HG03342 (cell line): ENCODE measurements at regions not wholly inside any gene's neighbourhood (a gene's known extent, or its start where the extent isn't known, plus 50 kb on each side); places are given as distances from the start of the nearest gene placed in this dataset.

Source experiments
- ATAC-seq: cut with Tn5 transposase; IDR thresholded peaks from one replicate; pipeline ENCODE4 v1.9.1; 2021; ENCODE audit warnings: mild to moderate bottlenecking, moderate library complexity; ENCODE audit not compliant: unreplicated experiment

DNA sequence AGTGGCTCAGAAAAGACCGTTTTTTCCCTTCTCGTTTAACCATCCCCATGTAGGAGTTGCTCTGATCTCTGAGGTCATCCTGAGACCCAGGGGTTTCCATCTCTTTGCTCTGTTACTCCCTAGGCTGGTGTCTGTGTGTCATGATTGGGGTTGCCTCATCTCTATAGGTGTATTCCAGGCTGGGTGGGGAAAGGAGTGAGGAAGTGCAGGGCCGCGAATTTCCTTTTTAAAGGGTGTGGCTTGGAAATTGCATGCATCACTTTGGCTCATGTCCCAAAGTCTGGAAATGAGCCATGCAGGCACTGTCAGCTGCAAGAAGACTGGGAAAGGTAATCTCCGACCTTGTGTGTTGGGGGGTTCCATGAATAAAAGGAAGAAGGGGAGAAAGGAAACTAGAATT lies 201.9 kb downstream of the AACS start:
- ATAC-seq: no peak

DNA sequence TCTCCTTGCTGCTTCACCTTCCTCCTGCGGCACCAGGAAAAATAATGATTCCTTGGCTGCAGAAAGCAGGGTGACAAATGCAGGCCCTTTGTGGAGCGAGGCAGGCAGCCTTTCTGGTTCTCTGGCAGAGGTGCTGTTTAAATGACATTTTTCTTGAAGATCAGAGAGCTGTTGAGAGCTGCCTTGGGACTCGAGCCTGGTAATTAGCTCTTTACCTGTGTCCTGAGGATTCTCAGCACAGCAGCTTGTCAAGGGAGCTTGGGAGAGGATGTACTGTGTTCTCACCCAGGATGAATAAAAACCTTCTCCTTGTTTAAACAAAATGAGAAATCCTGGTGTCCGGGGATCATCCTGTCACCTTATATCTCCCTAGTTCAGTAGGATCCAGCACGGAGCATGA lies 204.0 kb downstream of the AACS start:
- no peak for ATAC-seq

DNA sequence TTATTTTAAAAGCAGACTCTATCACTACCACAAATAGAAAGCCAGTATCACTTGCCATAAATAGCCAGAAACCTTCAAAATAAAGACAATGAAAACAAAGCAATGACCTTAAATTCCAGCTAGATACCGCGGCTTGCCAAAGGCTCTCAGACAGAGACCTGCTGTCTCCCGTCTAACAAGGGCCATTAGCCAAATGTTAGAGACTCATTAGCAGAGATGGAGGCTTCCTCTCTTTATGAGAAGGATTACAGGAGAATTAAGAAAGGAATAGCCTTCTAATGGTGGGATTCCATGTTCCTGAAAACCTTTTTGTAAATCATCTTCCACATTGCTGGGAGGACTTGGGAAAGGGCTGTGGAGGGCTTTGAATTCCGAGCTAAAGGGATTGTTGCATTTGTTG lies 206.7 kb downstream of the AACS start:
- ATAC-seq: no peak

DNA sequence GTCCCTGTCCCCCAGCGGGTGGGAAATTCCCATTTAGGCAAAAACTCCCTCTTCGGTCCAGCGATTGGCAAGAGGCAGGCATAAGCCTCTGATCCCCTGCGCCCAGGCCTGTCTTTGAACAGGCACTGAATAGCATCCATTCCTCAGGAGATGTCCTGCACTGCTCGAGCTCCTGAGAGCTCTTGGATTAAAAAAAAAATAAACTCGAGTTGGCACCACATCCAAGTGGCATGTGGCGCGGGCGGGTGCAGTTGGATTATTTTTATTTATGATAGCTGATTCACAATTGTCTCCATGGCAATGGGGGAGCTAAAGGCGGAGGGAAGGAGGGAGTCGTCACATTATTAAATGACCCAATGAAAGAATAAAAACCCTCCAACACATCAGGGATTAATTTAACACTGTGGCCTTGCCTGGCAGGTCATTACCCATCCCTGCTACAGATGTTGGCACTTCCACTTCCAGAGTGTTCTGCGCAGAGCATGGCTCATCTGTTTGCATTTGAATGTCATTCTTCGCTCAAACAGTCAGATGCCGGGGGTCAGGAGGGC lies 207.2 kb downstream of the AACS start:
- no peak for ATAC-seq

DNA sequence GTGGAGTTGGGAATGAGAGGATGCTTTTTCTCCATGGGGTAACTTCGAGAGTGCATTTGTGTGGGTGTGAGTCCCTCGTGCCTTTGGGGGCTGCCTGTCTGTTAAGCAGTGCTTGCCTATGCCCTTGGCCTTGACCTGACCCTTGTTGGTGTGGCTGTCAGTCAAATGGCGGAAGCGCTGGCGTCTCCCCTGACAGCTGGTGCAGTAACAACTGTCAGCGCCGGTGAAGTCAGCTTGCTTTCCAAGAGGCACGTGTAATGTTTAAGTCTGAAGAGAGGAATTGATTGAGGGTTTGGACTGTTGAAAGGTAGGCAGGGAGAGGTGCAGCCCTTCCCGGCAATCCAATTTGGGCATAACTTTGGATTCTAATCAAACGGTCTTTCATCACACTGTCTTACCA lies 211.3 kb downstream of the AACS start:
- ATAC-seq: no peak

DNA sequence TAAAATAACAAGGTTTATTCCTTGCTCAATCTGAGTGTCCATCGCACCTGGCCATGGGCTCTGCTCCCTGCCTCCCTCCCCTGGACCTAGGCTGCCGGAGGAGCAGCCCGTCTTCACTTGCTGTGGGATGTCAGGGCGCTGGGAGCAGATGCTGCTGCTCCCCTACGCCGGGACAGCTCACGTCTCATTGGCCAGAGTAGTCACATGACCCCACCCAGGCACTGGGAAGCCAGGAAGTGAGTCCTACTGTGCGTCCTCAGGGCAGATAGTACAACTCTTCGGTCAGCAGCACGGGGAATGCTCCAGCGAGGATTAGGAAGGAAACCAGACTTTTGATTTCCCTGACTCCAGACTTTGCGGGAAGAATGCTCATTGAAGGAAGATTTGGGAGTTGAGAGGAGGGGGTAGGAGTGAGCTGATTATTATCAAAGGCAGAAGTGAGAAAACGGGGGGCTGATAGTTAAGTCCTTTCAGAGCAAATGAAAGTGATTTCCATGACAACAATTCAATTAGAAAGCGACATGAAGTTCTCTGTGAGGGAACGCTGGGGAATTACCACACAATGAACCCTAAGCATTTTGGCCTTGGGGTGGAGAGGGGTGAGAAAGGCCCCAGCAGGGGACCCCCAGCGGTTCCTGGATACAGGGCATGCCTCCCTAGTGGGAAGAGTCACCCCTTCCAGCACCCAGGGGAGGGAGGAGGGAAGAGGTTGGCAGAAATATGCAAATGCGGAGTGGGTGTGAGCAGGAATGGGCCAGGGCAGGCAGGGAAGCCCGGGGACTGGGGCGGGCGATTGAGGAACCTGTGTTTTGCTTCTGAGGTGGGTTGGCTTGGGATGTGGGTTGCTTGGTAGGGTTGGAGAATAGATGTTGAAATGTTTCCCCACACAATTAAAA lies 215.5 kb downstream of the AACS start:
- ATAC-seq: no peak

DNA sequence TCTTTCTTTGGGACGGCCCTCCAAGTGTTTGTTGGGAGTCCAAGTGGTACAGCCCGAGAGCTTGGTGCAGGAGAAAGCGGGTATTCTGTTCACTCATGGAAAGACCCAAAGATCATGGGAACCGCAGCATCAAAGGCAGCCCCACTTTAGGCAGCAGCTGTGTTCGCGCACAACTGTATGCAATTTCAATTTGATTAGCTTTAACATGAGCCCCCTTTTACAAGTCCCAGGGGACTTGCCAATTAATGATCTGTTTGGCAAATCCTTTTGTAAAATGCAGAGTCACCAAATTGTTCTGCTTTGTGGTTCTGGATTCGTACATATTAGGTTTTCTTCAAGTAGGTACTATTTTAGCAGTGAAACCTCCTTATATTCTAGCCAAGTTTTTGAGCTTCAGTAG lies 217.7 kb downstream of the AACS start:
- no peak for ATAC-seq

DNA sequence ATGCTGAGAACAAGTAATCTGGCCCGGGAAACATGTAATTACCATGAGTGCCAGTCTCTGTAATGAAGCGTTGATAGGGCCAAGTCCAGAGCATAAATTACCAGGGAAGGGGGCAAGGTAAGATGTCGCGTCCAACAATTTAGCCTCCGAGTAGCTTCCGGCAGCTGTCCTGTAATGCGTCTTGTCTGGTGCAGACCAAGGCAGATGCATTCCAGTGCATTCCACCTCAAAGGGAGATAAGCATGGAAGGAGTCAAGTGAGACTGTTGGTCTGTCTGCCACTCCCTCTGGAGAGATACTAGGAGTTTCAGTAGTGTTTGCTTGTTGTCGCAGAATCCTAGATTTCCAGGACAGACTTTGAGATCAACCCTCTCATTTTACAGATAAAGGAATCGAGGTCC lies 218.3 kb downstream of the AACS start:
- ATAC-seq: no peak

DNA sequence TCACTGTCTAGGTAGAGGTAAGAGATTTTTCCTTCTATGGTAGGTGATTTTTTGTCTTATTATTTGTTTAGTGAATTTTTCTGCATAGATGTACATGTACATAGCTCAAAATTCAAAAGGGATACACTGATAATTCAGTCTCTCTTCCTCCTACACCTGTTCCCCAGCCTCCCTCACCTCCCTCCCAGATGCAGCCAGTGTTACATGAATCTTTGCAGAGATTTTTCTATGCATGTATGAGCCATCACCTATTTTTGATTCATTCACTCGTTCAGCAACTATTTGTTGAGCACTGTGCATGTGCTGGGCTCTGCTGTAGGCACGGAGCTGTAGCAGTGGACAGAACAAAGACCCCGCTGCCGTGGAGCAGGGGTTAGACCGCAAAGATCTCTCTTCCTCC lies 218.9 kb downstream of the AACS start:
- ATAC-seq: no peak

DNA sequence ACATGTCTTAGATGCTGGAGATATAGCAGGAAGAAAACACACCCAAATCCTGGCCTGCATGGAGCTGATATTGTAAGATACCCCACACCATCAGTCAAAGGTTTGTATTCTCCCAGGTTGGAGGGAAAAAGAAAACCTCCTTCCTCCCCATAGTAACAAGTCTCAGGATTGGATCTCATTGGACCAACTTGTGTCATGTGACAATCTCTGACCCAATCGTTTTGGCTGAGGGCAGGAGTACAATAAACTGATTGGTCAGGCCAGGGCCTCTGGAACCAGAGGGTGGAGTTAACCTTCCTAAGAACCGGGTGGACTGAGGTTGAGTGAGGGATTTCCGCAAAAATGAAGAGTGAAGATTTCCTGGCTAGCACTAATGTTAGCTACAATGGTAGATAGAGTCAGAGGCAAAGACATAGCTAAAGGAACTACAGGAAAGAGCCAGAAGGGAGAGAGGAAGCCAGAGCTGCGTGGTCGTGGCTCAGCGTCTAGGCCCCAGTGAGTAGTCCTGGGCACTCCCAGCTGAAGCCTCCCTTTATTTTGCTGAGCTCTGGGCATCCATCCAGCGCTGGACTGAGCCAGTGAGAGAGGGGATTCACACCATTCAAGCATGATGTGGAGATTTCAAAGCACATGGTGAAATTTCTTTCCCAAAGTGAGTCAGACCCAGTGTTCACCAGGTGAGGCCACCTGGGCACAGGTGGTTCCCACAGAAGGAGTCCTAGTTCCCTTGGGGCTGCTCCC lies 219.9 kb downstream of the AACS start:
- no peak for ATAC-seq

DNA sequence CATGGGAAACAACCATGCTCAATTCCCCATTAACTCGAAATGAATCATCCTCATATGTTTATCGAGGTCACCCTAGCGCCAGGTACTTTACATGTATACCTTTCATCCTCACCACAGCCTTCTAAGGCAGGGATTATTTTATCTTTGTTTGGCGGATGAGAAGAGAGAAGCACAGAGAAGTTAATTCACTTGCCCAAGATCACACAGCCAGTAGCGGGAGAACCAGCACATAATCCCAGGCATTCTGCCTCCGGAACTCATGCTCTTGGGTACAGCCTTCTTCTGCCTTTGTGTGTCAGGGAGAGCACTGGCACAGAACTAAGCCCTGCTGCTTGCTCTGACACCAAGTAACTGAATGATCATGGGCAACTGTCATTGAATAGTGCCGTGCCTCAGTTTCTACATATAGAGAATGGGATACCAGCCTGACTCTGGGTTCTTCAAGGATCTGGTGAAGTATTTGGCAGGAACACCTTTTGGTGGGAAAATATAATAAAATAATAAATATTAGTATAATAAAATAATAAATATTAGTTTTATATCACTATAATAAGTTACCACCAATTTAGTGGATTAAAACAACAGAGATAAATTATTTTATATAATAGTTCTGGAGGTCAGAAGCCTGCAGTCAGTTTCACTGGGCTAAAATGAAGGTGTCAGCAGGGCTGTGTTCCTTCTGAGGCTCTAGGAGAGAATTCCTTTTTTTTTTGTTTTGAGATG lies 220.9 kb downstream of the AACS start:
- no peak for ATAC-seq

DNA sequence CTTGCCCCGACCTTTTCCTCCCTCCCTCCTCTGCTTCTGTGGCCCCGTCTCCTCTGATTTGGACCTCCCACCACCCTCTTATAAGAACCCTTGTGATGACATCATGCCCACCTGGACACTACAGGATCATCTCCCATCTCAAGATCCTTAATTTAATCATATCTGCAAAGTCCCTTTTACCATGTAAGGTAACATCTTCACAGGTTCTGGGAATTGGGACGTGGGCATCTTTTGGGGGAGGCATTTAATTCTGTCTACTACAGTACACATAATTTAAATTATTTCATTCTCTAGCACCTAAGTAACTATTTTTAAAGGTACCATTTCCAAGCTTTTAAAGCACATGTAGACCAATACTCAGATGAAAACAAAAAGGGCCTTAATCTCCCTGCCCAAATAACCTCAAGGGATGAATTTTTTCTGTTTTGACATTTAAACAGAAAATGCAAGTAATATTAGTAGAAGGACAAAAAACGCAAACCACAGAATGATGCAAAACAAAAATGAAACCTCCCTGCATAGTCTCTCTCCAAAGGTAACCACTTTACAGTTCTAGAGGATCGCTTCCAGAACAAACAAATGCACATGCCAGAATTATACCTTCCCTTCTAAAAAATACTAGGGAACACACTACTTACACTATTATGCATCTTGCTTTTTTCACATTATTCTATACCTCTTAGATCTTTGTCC lies 222.1 kb downstream of the AACS start:
- ATAC-seq: peak; percentile 69

DNA sequence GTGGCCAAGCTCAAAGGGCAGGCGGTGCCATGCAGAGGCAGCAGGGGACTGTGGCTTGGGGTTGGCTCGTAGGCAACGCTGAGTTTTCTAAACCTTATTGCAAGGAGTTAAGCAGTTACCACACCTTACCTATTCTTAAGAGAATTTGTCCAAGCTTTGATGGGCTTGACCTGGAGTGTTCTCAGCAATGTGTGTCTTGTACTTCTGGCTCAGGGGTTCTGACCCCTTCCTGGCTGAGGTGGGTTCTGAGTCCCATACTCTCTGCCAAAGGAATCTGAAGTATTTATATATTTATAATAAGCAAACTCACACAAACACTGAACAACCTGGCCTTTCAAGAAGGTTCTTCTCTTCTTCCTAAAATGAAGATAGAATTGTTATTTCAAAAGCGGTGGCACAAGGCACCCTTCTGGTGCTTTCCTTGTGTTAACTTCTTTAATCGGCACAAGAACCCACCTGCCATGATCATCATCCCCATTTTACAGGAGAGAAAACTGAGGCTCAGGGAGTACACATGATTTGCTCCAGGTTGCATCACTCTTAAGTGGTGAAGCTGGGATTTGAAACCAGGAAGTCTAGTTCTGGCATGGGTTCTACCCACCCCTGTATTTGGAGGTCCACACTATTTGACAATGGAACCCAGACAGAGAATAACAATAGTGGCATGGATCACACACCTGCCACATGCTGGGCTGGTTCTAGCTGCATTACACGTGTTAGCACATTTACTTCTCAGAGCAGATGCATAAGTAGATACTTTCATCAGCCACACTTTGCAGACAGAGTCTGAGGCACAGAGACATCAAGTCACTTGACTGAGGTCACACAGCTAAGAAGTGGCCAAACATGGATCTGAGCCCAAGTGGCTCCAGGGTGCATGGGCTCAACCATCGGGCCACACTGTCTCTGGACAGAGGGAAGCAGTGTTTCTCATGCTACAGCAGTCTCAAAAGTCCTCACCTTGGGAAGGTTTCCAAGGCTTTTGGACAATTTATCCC lies 224.0 kb downstream of the AACS start:
- no peak for ATAC-seq

DNA sequence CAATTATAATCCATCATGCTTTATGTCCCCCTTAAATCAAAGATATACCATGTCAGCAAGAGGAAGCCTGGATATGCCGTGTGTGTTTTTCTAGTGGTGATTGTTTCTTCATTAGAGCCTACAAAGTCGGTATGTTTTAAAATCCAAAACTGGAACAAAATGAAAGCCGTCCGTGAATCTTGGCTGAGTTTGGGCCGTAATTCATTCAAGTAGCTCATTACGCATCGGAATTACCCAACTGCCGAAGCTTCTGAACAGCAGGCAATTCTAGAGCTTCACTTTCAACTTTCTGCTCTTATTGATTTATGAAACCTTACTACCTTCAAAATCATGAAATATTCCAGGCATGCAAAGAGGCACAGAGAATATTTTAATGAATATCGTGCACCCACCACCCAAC lies 224.7 kb downstream of the AACS start:
- no peak for ATAC-seq

DNA sequence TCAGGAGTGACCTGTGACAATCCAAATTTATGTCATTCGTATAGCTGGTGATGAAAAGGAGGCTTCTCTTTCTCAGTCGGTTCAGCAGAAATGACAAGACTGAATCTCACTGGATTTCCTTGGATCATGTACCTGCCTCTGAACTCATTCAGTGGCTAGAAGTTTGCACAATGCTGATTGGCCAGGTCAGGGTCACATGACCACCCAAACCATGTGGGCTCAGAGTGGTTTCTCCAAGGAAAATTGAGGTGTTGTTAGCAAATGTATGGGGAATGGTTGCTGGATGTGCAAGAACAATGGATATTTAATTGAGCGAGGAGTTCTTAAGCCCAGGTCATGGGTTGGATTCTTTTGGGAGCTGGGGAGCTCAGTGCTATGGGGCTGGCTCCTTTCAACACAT lies 227.5 kb downstream of the AACS start:
- ATAC-seq: no peak

DNA sequence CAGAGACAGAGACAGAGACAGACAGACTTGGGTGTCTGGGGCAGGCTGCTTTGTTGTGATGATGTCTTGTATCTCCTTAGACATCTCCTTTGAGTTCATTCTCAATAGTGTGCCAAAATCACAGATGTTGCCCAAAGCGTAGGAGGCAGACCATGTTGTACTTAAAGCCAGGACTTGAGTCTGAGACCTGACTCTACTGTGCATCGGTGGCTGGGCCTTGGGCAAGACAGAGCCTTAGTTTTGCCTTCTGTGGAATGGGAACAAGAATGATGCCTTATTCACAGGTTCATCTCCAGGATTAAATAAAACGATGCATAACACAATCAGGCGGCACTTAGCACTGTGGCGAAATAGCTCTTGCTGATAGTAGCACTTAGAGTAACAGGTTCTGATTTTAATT lies 230.3 kb downstream of the AACS start:
- no peak for ATAC-seq

DNA sequence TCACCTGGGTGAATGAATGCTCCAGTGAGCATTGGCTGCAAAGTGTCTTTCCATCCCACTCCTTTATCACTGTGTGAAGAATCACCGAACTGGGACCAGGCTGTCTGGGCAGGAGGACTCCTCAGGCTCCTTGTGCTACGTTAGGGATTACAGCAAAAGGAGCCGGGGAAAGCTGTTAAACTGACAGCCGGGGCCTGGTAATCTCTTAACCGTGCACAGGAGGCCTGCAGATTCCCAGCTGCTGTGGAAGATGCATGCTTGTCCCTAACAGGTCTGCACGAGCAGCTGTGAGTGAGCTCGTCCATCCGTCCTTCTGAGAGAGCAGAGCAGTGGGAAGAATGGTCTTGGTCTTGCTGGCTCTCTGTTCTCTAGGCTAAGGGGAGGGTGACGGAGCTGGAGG lies 231.5 kb downstream of the AACS start:
- ATAC-seq: no peak

DNA sequence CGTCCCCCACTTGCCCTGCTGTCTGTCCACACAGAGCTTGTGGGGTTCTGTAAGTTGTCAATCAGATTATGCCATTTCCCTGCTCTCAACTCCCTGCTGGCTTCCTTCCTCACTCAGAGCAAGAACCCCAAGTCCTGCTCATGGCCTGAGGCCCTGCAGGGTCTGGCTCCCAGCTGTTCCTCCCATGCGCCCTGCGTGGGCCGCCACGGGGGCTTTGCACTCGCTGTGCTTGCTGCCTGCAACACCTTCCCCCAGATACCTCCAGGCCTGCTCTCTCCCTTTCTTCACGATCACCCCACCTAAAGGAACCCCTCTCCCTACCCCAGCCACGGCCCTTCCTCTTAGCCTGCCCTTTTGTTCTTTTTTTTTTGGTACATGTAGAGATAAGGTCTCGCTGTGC lies 234.6 kb downstream of the AACS start:
- ATAC-seq: no peak

DNA sequence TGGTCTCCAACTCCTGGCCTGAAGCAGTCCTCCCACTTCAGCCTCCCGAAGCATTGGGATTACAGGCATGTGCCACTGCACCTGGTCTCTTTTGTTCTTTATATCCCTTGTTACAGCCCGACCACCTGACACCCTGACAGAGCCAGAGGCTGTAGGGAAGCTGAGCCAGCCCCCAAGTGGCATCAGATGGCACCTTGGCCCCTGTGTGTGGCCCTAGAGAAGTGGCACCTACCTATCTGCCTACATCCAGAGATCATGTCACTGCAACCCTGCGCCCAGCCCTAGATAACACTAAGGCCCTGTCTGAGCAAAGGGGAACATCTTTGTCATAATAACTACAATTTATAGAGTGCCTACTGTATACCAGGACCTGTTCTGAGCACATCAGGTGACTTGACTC lies 235.0 kb downstream of the AACS start:
- ATAC-seq: no peak

DNA sequence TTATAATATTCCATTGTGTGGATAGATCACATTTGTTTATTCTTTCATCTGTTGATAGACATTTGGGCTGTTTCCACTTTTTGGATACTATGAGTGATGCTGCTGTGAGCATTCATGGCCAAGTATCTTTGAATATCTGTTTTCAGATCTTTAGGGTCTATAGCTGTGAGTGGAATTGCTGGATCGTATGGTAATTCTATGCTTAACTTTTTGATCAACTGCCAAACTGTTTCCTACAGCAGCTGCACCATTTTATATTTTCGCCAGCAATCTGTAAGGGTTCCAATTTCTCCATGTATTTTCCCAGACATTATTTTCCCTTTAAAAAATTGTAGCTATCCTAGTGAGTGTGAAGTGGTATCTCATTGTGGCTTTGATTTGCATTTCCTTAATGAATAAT lies 238.1 kb downstream of the AACS start:
- no peak for ATAC-seq
